ENCODE measurements at regions not wholly inside any gene's neighbourhood (a gene's known extent, or its start where the extent isn't known, plus 50 kb on each side); places are given as distances from the start of the nearest gene placed in this dataset.

DNA sequence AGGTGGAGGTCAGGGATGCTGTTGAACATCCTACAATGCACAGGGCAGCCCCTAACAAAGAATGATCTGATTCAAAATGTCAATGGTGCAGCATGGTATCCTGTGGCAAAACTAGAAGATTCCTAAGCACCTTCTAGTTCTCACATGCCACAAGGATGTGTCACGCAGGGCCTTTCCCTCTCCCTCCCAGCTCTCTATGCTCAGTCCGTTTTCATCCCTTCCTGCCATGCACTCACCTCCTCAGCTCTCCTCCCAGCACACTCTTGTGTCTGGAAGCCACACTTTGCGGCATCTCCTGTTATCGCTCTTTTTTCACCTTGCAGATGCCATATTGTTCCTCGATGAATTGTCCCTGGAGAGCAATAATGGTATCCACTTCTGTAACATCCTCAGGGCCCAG lies 263.4 kb downstream of the CDC5L start:
- Histone ChIP-seq H3K27ac (no peak overlapping the region), H3K4me3 (no peak overlapping the region), H3K4me1 (peaks cover 5 to 21% (median 9%) of the 10 kb centered on the region in 6 donors), H3K27me3 (replicated peaks in 1 of 7) (peaks cover 0 to 36% (median 0%) of the 10 kb centered on the region in 7 donors), H3K9me3 (no peaks in the 10 kb centered on the region), H3K36me3 (no peaks in the 10 kb centered on the region)
- TF ChIP-seq CTCF (IDR thresholded peaks at IDR 0.05 in 8 of 11, conservative IDR thresholded peaks at IDR 0.05 in 3 of 11) (no peak), POLR2AphosphoS5 (IDR thresholded peaks at IDR 0.05) (no peak), POLR2A (IDR thresholded peaks at IDR 0.05) (no peak)
- DNase-seq, result no peak
- WGBS, 5 donors, result 89 to 93% (median 90%) methylated on average over 5 of the region's 5 CpGs
- intact Hi-C loops (cut with DNase I; ENCODE audit: low total_unique reads), result loop anchor here (10.0 kb wide), 1 partner anchor 176 kb away; no protein-coding TSS in a partner anchor

DNA sequence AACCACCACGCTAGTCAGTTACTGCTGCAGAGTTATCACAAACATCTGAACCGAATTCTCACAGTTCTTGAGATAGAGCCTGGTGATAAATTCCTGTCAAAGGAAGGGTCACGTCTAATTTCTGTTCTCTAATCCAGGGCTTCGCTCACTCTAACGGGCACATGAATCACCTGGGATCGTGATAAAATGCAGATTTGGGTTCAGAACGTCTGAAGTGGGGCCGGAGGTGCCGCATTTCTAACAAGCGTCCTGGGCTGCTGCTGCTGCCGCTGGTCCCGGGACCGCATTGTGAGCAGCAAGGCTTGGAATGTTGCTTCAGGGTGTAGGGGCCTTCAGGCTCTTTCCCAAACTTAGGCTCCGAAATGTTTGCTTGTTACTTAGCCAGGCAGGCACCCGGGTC lies 264.1 kb downstream of the CDC5L start:
- no peak for DNase-seq
- Histone ChIP-seq H3K36me3 (no peaks in the 10 kb centered on the region), H3K27me3 (replicated peaks in 1 of 7) (peaks cover 0 to 30% (median 0%) of the 10 kb centered on the region in 7 donors), H3K4me1 (peaks cover 5 to 21% (median 9%) of the 10 kb centered on the region in 6 donors), H3K27ac (no peak overlapping the region), H3K4me3 (no peak overlapping the region), H3K9me3 (no peaks in the 10 kb centered on the region)
- 84 to 96% (median 94%) methylated on average over 15 of the region's 15 CpGs for WGBS, 5 donors
- TF ChIP-seq CTCF (IDR thresholded peaks at IDR 0.05 in 8 of 11, conservative IDR thresholded peaks at IDR 0.05 in 3 of 11) (no peak), POLR2AphosphoS5 (IDR thresholded peaks at IDR 0.05) (no peak), POLR2A (IDR thresholded peaks at IDR 0.05) (no peak)
- intact Hi-C loops (cut with DNase I; ENCODE audit: low total_unique reads), result loop anchor here (10.0 kb wide), 1 partner anchor 177 kb away; no protein-coding TSS in a partner anchor

GRCh38 chr6:44652547-44652946 lies 265.0 kb downstream of the CDC5L start:
- no peak for TF ChIP-seq CTCF (IDR thresholded peaks at IDR 0.05 in 8 of 11, conservative IDR thresholded peaks at IDR 0.05 in 3 of 11)
- TF ChIP-seq POLR2AphosphoS5 (IDR thresholded peaks at IDR 0.05), result no peak
- no peak for TF ChIP-seq POLR2A (IDR thresholded peaks at IDR 0.05)
- Histone ChIP-seq H3K27me3 (replicated peaks in 1 of 7) (peaks cover 0 to 33% (median 0%) of the 10 kb centered on the region in 7 donors), H3K4me1 (peaks cover 5 to 21% (median 9%) of the 10 kb centered on the region in 6 donors), H3K27ac (no peak overlapping the region), H3K36me3 (no peaks in the 10 kb centered on the region), H3K9me3 (no peaks in the 10 kb centered on the region), H3K4me3 (no peak overlapping the region)
- intact Hi-C loops (cut with DNase I; ENCODE audit: low total_unique reads), result loop anchor here (10.0 kb wide), 1 partner anchor 178 kb away; no protein-coding TSS in a partner anchor
- 79 to 96% (median 86%) methylated on average over 1 of the region's 1 CpG; no CpG with 5 or more reads in 1 of the 5 donors for WGBS, 5 donors
- DNase-seq, result no peak

DNA sequence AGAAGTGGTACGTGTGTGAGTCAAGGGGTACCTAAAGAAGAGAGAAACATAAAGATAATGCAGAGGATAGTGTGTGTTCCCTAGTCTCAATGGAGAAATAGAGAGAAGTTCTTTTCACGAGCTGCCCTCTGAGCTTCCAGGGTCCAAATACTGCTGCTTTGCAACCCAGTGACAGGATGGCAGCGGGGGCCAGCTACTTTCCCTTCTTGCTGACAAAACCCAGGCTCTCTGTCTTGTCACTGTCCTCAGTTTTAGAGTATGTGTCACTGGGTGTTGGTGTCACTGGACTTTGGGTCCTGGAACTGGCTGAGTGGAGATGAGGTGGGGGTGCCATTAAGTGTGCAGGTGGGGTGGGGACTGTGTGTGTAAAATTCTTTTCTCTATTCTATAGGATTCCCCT lies 265.6 kb downstream of the CDC5L start:
- H3K4me1 ChIP-seq, result peaks cover 5 to 21% (median 9%) of the 10 kb centered on the region in 6 donors
- no peak overlapping the region for H3K27ac ChIP-seq
- peaks cover 0 to 34% (median 0%) of the 10 kb centered on the region in 7 donors for H3K27me3 ChIP-seq (replicated peaks in 1 of 7)
- DNase-seq, result no peak
- TF ChIP-seq CTCF (IDR thresholded peaks at IDR 0.05 in 8 of 11, conservative IDR thresholded peaks at IDR 0.05 in 3 of 11) (no peak), POLR2AphosphoS5 (IDR thresholded peaks at IDR 0.05) (no peak), POLR2A (IDR thresholded peaks at IDR 0.05) (no peak)
- no peaks in the 10 kb centered on the region for H3K9me3 ChIP-seq
- H3K36me3 ChIP-seq, result no peaks in the 10 kb centered on the region
- intact Hi-C loops (cut with DNase I; ENCODE audit: low total_unique reads), result loop anchor here (10.0 kb wide), 1 partner anchor 178 kb away; no protein-coding TSS in a partner anchor
- H3K4me3 ChIP-seq, result no peak overlapping the region
- WGBS, 5 donors, result 83 to 92% (median 86%) methylated on average over 3 of the region's 3 CpGs
